IPS-15b (cell line): ENCODE measurements at regions not wholly inside any gene's neighbourhood (a gene's known extent, or its start where the extent isn't known, plus 50 kb on each side); places are given as distances from the start of the nearest gene placed in this dataset.

ENCODE experiments used
- H3K27me3 ChIP-seq: one replicate; pipeline ENCODE4 v1.6.1; 2013; ENCODE audit warnings: low read length; ENCODE audit not compliant: control insufficient read depth, insufficient read depth
- H3K36me3 ChIP-seq: one replicate; pipeline ENCODE4 v1.6.1; 2013; ENCODE audit warnings: low read length; ENCODE audit not compliant: control insufficient read depth, insufficient read depth
- H3K4me1 ChIP-seq: one replicate; pipeline ENCODE4 v1.6.1; 2013; ENCODE audit warnings: mild to moderate bottlenecking, low read length; ENCODE audit not compliant: control insufficient read depth, insufficient read depth
- H3K4me3 ChIP-seq: one replicate; pipeline ENCODE4 v1.5.1; 2013; ENCODE audit warnings: low read depth, low read length
- H3K9ac ChIP-seq: one replicate; pipeline ENCODE4 v1.6.1; 2013; ENCODE audit warnings: low read depth, mild to moderate bottlenecking, low read length
- H3K9me3 ChIP-seq: one replicate; pipeline ENCODE4 v1.6.1; 2013; ENCODE audit warnings: mild to moderate bottlenecking, low read length; ENCODE audit not compliant: control insufficient read depth, insufficient read depth

DNA sequence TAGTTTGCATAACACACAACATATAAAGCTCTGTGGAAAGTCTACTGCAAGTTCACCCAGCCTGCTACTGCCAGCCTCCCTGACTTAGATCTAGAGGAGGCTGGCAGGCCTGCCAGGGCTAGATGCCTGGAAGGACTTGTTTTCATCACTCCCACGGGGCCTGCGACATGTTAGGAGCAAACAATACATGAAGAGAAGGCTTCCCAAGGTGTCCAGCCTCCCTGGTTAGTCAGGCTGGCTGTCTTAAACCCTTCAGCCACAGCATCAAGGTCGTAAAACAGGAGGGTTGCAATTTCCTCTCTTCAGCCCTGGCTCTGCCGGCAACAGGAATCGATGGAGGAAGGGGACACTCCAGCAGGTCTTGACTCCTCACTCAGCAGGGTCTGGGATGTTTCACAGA is 104.5 kb downstream of the NGF start:
- Histone ChIP-seq H3K27me3 (no peaks in the 10 kb centered on the region), H3K4me3 (no peak overlapping the region), H3K9ac (no peak overlapping the region), H3K36me3 (no peaks in the 10 kb centered on the region), H3K4me1 (no peaks in the 10 kb centered on the region), H3K9me3 (no peaks in the 10 kb centered on the region)

- Histone ChIP-seq H3K4me3 (no peak overlapping the region), H3K9ac (no peak overlapping the region), H3K36me3 (no peaks in the 10 kb centered on the region), H3K4me1 (no peaks in the 10 kb centered on the region), H3K9me3 (no peaks in the 10 kb centered on the region), H3K27me3 (no peaks in the 10 kb centered on the region)
Observed at GRCh38 chr1:115230281-115230680, 107.8 kb downstream of the NGF start.

DNA sequence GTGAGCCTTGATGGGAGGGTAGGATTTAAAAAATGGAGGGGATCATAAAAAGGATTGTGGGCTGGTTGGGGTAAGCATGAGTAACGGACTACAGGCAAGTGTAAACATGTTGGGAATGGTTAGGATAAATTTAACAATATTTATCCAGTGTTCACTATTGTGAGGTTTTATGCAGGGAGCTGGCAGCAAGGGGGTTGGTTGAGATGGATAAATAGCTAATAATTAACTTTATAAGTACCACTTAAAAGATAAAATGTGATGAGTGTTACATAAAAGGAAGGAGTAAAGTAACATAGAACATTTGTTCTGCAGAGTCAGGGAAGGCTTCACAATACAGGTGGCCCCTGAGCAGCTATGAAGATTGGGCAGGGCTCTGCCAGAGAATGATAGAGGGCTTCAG is 109.0 kb downstream of the NGF start:
- Histone ChIP-seq H3K9me3 (no peaks in the 10 kb centered on the region), H3K36me3 (no peaks in the 10 kb centered on the region), H3K9ac (no peak overlapping the region), H3K4me3 (no peak overlapping the region), H3K27me3 (no peaks in the 10 kb centered on the region), H3K4me1 (no peaks in the 10 kb centered on the region)

GRCh38 chr1:115228191-115228590 is 109.9 kb downstream of the NGF start:
- no peaks in the 10 kb centered on the region for H3K36me3 ChIP-seq
- H3K4me1 ChIP-seq = no peaks in the 10 kb centered on the region
- H3K9me3 ChIP-seq = no peaks in the 10 kb centered on the region
- H3K4me3 ChIP-seq = no peak overlapping the region
- no peaks in the 10 kb centered on the region for H3K27me3 ChIP-seq
- H3K9ac ChIP-seq = no peak overlapping the region

DNA sequence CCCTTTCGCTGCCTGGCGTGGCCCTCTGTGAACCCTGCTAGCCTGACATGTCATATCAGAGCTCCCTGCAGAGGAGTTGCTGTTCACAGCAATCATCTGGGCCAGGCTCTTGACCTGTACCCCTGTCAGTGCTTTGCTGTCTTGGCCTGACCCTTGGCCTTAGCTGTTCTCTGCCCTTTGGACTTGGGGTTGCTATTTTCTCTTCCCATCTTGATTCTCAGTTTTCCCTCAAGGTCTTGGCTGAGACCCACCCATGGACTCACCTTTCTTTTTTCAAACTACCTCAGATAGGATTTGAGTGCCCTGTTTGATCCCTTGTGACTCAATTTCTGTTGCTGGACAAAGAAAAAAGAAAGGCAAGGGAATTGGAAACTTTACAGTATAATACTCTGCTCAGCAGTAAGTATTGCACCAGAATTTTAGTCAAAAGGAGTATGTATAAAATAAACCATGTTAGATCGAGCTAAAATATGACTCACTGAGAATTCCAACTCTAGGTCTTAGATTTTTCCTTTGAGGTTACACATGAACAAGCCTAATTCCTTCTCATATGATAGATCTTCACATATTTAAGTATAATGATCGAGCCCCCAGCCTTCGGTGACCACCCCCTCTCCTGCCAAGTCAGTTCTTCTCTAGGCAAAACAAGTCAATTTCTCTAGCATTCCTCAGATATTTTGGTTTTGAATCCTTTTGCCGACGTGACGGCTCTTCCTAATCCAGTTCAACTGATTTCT is 110.5 kb downstream of the NGF start:
- H3K4me1 ChIP-seq = no peaks in the 10 kb centered on the region
- no peak overlapping the region for H3K4me3 ChIP-seq
- no peaks in the 10 kb centered on the region for H3K9me3 ChIP-seq
- no peaks in the 10 kb centered on the region for H3K27me3 ChIP-seq
- H3K9ac ChIP-seq = no peak overlapping the region
- H3K36me3 ChIP-seq = no peaks in the 10 kb centered on the region

DNA sequence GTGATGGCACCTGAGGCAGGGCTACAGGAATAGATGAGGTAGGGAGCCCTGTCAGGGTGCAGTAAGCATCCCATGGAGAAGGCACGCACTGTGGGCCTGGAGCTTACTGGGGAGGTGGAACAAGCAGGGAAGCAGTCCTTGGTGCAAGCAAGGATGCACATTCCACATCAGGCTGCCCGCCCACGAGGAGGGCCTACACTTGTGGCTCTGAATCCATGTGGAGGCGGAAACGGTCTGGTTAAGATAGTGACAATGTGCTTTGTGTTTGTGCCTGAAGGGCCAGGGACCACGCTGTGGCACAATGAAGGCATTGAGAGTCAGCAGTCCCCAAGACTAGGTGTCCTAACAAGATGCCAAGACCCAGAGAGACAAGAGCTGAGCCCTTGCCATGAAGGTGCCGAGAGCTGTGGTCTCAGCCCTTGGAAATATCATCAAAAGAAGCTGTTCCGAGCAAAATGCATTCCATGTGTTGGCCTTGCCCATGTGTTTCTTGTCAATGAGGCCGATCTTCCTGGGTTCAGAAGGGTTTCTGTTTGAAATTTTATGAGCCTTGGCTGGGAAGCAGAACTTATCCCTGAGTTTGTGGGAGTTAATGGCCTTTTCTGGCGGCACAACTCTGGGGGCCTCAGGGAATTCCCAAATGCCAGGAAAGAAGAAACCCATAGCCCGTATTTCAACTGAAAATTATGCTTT is 111.9 kb downstream of the NGF start:
- Histone ChIP-seq H3K9me3 (no peaks in the 10 kb centered on the region), H3K36me3 (no peaks in the 10 kb centered on the region), H3K9ac (no peak overlapping the region), H3K4me1 (peaks cover 3% of the 10 kb centered on the region), H3K27me3 (no peaks in the 10 kb centered on the region), H3K4me3 (no peak overlapping the region)

- Histone ChIP-seq H3K27me3 (no peaks in the 10 kb centered on the region), H3K36me3 (no peaks in the 10 kb centered on the region), H3K9ac (no peak overlapping the region), H3K9me3 (no peaks in the 10 kb centered on the region), H3K4me3 (no peak overlapping the region), H3K4me1 (peaks cover 3% of the 10 kb centered on the region)
Observed at GRCh38 chr1:115224636-115225035, 113.4 kb downstream of the NGF start.

GRCh38 chr1:115222616-115223402 is 115.2 kb downstream of the NGF start:
- Histone ChIP-seq H3K9me3 (no peaks in the 10 kb centered on the region), H3K27me3 (no peaks in the 10 kb centered on the region), H3K9ac (no peak overlapping the region), H3K36me3 (no peaks in the 10 kb centered on the region), H3K4me3 (no peak overlapping the region), H3K4me1 (peaks cover 3% of the 10 kb centered on the region)

DNA sequence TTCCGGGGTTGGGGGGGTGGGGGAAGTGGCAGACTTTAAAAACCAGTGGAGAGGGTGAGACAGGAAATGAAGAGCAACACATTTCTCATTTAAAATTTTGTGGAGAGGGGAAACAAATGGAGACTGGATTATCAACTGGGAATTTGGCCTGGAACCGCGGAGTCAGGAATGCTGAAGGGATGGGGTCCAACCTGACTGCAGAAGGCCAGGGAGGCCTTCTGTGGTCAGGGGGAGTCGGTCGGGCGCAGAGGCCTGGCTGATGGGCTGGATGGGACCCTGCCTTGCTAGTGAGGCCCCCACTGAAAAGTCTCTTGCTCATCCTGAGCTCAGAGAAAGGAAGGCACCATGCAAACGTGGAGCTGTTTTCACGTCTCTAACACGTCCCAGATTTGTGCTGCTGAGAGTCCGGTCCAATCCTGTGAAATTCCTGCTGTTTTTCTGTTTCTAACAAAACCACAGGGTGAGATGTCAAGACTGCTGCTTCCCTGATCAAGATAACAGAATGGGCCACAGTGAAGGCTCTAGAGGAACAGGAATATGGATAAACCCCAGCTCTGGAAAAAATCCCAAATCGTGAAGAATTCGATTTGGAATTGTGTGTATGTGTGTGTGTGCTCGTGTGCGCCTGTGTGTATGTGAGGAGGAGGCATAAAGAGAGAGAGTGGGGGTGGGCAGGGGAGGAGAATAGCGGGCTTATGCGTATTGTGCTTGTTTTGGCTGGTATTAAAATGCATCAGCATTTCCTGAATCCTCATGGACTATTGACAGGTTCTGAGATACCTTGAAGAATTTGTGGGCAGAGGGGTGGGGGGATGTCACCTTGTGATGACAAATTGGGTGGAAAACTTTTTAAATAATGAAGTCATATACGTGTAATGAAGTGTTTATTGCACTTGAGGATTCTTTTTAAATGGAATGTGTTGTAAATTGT is 117.4 kb downstream of the NGF start:
- H3K4me1 ChIP-seq = peaks cover 3% of the 10 kb centered on the region
- no peaks in the 10 kb centered on the region for H3K27me3 ChIP-seq
- H3K9ac ChIP-seq = no peak overlapping the region

GRCh38 chr1:115219927-115220326 is 118.1 kb downstream of the NGF start:
- Histone ChIP-seq H3K4me3 (no peak overlapping the region), H3K27me3 (no peaks in the 10 kb centered on the region), H3K36me3 (no peaks in the 10 kb centered on the region), H3K4me1 (peaks cover 3% of the 10 kb centered on the region), H3K9ac (no peak overlapping the region), H3K9me3 (no peaks in the 10 kb centered on the region)

More for the DNA sequence above, 117.4 kb downstream of the NGF start:
- H3K9me3 ChIP-seq = no peaks in the 10 kb centered on the region
- H3K36me3 ChIP-seq = no peaks in the 10 kb centered on the region
- no peak overlapping the region for H3K4me3 ChIP-seq

DNA sequence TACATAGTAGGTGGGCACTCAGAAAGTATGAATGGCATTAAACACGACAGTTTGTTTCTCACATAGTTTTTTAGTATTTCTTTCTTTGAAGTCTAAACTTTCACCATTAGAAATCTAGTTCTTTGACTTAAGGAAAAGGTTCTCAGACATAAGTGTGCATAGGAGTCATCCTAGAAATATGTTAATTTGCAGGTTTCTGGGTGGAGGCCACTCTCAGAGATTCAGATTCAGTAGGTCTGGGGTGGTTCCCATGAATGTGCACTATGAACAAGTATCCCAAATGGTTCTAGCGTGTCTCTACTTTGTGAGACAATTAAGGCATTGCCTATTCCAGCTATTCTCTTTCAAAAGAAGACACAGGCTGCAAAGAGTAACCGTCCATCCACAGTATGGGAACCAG is 119.3 kb downstream of the NGF start:
- Histone ChIP-seq H3K9ac (no peak overlapping the region), H3K27me3 (no peaks in the 10 kb centered on the region), H3K4me3 (no peak overlapping the region), H3K9me3 (no peaks in the 10 kb centered on the region), H3K4me1 (peaks cover 3% of the 10 kb centered on the region), H3K36me3 (no peaks in the 10 kb centered on the region)
